HG03521 (cell line): ENCODE measurements at regions not wholly inside any gene's neighbourhood (a gene's known extent, or its start where the extent isn't known, plus 50 kb on each side); places are given as distances from the start of the nearest gene placed in this dataset.

Experiments
- ATAC-seq: cut with Tn5 transposase; IDR thresholded peaks from one replicate; pipeline ENCODE4 v1.9.1; 2021; ENCODE audit warnings: mild to moderate bottlenecking, moderate library complexity; ENCODE audit not compliant: unreplicated experiment

- ATAC-seq: no peak
Observed at GRCh38 chr15:77557564-77557963, 75.1 kb downstream of the LINGO1 start.

GRCh38 chr15:77557144-77557543 is 75.6 kb downstream of the LINGO1 start:
- ATAC-seq: no peak

GRCh38 chr15:77556622-77557021 is 76.1 kb downstream of the LINGO1 start:
- ATAC-seq: no peak

- ATAC-seq: no peak
Observed at GRCh38 chr15:77555232-77555631, 77.5 kb downstream of the LINGO1 start.

- ATAC-seq: no peak
Observed at GRCh38 chr15:77554306-77555080, 78.2 kb downstream of the LINGO1 start.

- no peak for ATAC-seq
Observed at GRCh38 chr15:77553695-77554094, 79.0 kb downstream of the LINGO1 start.

GRCh38 chr15:77553257-77553656 is 79.5 kb downstream of the LINGO1 start:
- ATAC-seq: no peak

GRCh38 chr15:77552066-77552465 is 80.6 kb downstream of the LINGO1 start:
- no peak for ATAC-seq

- no peak for ATAC-seq
Observed at GRCh38 chr15:77550301-77551251, 82.1 kb downstream of the LINGO1 start.

GRCh38 chr15:77549576-77550288 is 83.0 kb downstream of the LINGO1 start:
- no peak for ATAC-seq

- ATAC-seq: no peak
Observed at GRCh38 chr15:77548589-77549557, 83.8 kb downstream of the LINGO1 start.

GRCh38 chr15:77547801-77548588 is 84.7 kb downstream of the LINGO1 start:
- no peak for ATAC-seq

- no peak for ATAC-seq
Observed at GRCh38 chr15:77546870-77547269, 85.8 kb downstream of the LINGO1 start.

- ATAC-seq: no peak
Observed at GRCh38 chr15:77546050-77546501, 86.6 kb downstream of the LINGO1 start.

GRCh38 chr15:77545058-77545457 is 87.7 kb downstream of the LINGO1 start:
- ATAC-seq: no peak

- no peak for ATAC-seq
Observed at GRCh38 chr15:77544162-77544561, 88.5 kb downstream of the LINGO1 start.

GRCh38 chr15:77543159-77543882 is 89.4 kb downstream of the LINGO1 start:
- peak; percentile 61 for ATAC-seq

- ATAC-seq: no peak
Observed at GRCh38 chr15:77542491-77543001, 90.2 kb downstream of the LINGO1 start.
